Skin of body (tissue), 1 donor: ENCODE measurements at regions not wholly inside any gene's neighbourhood (a gene's known extent, or its start where the extent isn't known, plus 50 kb on each side); places are given as distances from the start of the nearest gene placed in this dataset.

Source experiments
- DNase-seq: peaks from one replicate; lab custom pipeline; 2025; lab: John Stamatoyannopoulos, UW

- no peak for DNase-seq
Measured at GRCh38 chr5:124383693-124384092, 362.7 kb downstream of the ZNF608 start.

- DNase-seq, result no peak
Measured at GRCh38 chr5:124377386-124377785, 369.1 kb downstream of the ZNF608 start.

GRCh38 chr5:124373883-124374282 is 372.6 kb downstream of the ZNF608 start:
- peak; percentile 80 for DNase-seq

GRCh38 chr5:124372457-124372856 is 374.0 kb downstream of the ZNF608 start:
- no peak for DNase-seq

GRCh38 chr5:124371111-124371706 is 375.2 kb downstream of the ZNF608 start:
- DNase-seq, result peak; percentile 95

GRCh38 chr5:124370601-124371000 is 375.8 kb downstream of the ZNF608 start:
- peak; percentile 38 for DNase-seq

- no peak for DNase-seq
Measured at GRCh38 chr5:124365361-124365801, 381.1 kb downstream of the ZNF608 start.

- no peak for DNase-seq
Measured at GRCh38 chr5:124355928-124356327, 390.5 kb downstream of the ZNF608 start.

- no peak for DNase-seq
Measured at GRCh38 chr5:124353016-124353415, 393.4 kb downstream of the ZNF608 start.

- no peak for DNase-seq
Measured at GRCh38 chr5:124352312-124352711, 394.1 kb downstream of the ZNF608 start.

- no peak for DNase-seq
Measured at GRCh38 chr5:124349931-124350330, 396.5 kb downstream of the ZNF608 start.

GRCh38 chr5:124343451-124343867 is 403.0 kb downstream of the ZNF608 start:
- peak; percentile 49 for DNase-seq

GRCh38 chr5:124342986-124343385 is 403.5 kb downstream of the ZNF608 start:
- peak; percentile 76 for DNase-seq

- no peak for DNase-seq
Measured at GRCh38 chr5:124342584-124342983, 403.9 kb downstream of the ZNF608 start.

GRCh38 chr5:124342027-124342471 is 404.4 kb downstream of the ZNF608 start:
- peak; percentile 91 for DNase-seq

GRCh38 chr5:124341066-124341858 is 405.2 kb downstream of the ZNF608 start:
- DNase-seq, result peak; percentile 85

GRCh38 chr5:124337996-124338395 is 408.4 kb downstream of the ZNF608 start:
- DNase-seq, result no peak

- no peak for DNase-seq
Measured at GRCh38 chr5:124333298-124333979, 413.0 kb downstream of the ZNF608 start.

- DNase-seq, result no peak
Measured at GRCh38 chr5:124332273-124332672, 414.2 kb downstream of the ZNF608 start.

GRCh38 chr5:124330595-124331220 is 415.7 kb downstream of the ZNF608 start:
- DNase-seq, result no peak

- no peak for DNase-seq
Measured at GRCh38 chr5:124328201-124328600, 418.2 kb downstream of the ZNF608 start.

GRCh38 chr5:124318661-124319060 is 427.8 kb downstream of the ZNF608 start:
- no peak for DNase-seq
